ENCODE measurements at regions not wholly inside any gene's neighbourhood (a gene's known extent, or its start where the extent isn't known, plus 50 kb on each side); places are given as distances from the start of the nearest gene placed in this dataset.

GRCh38 chr3:177735431-177735830 is 538.1 kb upstream of the TBL1XR1 start:
- peak in 1 of 3 donors; percentile 26 for DNase-seq

- DNase-seq = no peak
These were observed 542.2 kb upstream of the TBL1XR1 start for GRCh38 chr3:177739461-177739860.

GRCh38 chr3:177740254-177740653 is 543.0 kb upstream of the TBL1XR1 start:
- DNase-seq = no peak

GRCh38 chr3:177742273-177742672 is 545.0 kb upstream of the TBL1XR1 start:
- no peak for DNase-seq

GRCh38 chr3:177743173-177743890 is 546.0 kb upstream of the TBL1XR1 start:
- no peak for DNase-seq

- no peak for DNase-seq
These were observed 547.8 kb upstream of the TBL1XR1 start for GRCh38 chr3:177744873-177745606.

- DNase-seq = no peak
These were observed 548.3 kb upstream of the TBL1XR1 start for GRCh38 chr3:177745607-177746005.

GRCh38 chr3:177746337-177746933 is 549.2 kb upstream of the TBL1XR1 start:
- peak in 1 of 3 donors; percentile 44 for DNase-seq

- no peak for DNase-seq
These were observed 552.6 kb upstream of the TBL1XR1 start for GRCh38 chr3:177749836-177750235.

GRCh38 chr3:177750436-177750835 is 553.2 kb upstream of the TBL1XR1 start:
- DNase-seq = no peak

- DNase-seq = no peak
These were observed 554.5 kb upstream of the TBL1XR1 start for GRCh38 chr3:177751770-177752169.

- peak in 1 of 3 donors; percentile 23 for DNase-seq
These were observed 555.5 kb upstream of the TBL1XR1 start for GRCh38 chr3:177752831-177753230.

GRCh38 chr3:177753451-177754155 is 556.3 kb upstream of the TBL1XR1 start:
- DNase-seq = peak in 2 of 3 donors; percentile 53 to 80

- no peak for DNase-seq
These were observed 557.2 kb upstream of the TBL1XR1 start for GRCh38 chr3:177754508-177754921.

- DNase-seq = no peak
These were observed 560.8 kb upstream of the TBL1XR1 start for GRCh38 chr3:177758126-177758525.

GRCh38 chr3:177760803-177761202 is 563.5 kb upstream of the TBL1XR1 start:
- DNase-seq = peak in 1 of 3 donors; percentile 84

- peak; percentile 81 to 90 (median 81) for DNase-seq
These were observed 567.2 kb upstream of the TBL1XR1 start for GRCh38 chr3:177764377-177764912.

- DNase-seq = no peak
These were observed 567.7 kb upstream of the TBL1XR1 start for GRCh38 chr3:177764933-177765332.

GRCh38 chr3:177770383-177771230 is 573.3 kb upstream of the TBL1XR1 start:
- peak; percentile 67 to 84 (median 76) for DNase-seq

- no peak for DNase-seq
These were observed 574.5 kb upstream of the TBL1XR1 start for GRCh38 chr3:177771780-177772179.
